HEK293T (cell line): ENCODE measurements at regions not wholly inside any gene's neighbourhood (a gene's known extent, or its start where the extent isn't known, plus 50 kb on each side); places are given as distances from the start of the nearest gene placed in this dataset.

Experiments
- CTCF ChIA-PET: fragments of 350-600 bp; formaldehyde crosslinking; extraction: SDS; loops from one replicate; lab custom pipeline; 2021; ENCODE audit warnings: antibody characterized with exemption, inconsistent platforms; lab: Yijun Ruan, JAX
- POLR2A ChIA-PET: fragments of 350-600 bp; formaldehyde crosslinking; extraction: SDS; loops from one replicate; lab custom pipeline; 2020; ENCODE audit warnings: antibody characterized with exemption, inconsistent platforms; lab: Yijun Ruan, JAX
- DNase-seq: peaks from one replicate; pipeline ENCODE4 v3.0.0; 2012; ENCODE audit warnings: mixed read lengths; ENCODE audit errors: extremely low spot score
- ARNT ChIP-seq: fragments of 450-650 bp; IDR thresholded peaks from 2 replicates; pipeline ENCODE4 v1.6.1; 2017; ENCODE audit warnings: mild to moderate bottlenecking
- BHLHE40 ChIP-seq: fragments of 450-650 bp; IDR thresholded peaks from 2 replicates; pipeline ENCODE4 v1.6.1; 2016; ENCODE audit warnings: mild to moderate bottlenecking, moderate library complexity, borderline replicate concordance
- CTBP1 ChIP-seq: fragments of 450-650 bp; IDR thresholded peaks from 2 replicates; pipeline ENCODE4 v1.6.1; 2016; ENCODE audit warnings: borderline replicate concordance
- ELF4 ChIP-seq: fragments of 450-650 bp; IDR thresholded peaks from 2 replicates; pipeline ENCODE4 v1.6.1; 2017; ENCODE audit warnings: antibody characterized with exemption
- FOXA1 ChIP-seq: fragments of 450-650 bp; IDR thresholded peaks from 2 replicates; pipeline ENCODE4 v1.6.1; 2016; ENCODE audit warnings: mild to moderate bottlenecking
- FOXK2 ChIP-seq: fragments of 450-650 bp; IDR thresholded peaks from 2 replicates; pipeline ENCODE4 v1.6.1; 2016; ENCODE audit warnings: mild to moderate bottlenecking
- FOXM1 ChIP-seq: fragments of 450-650 bp; IDR thresholded peaks from 2 replicates; pipeline ENCODE4 v1.6.1; 2017; ENCODE audit warnings: mild to moderate bottlenecking, borderline replicate concordance
- HDGF ChIP-seq: fragments of 450-650 bp; IDR thresholded peaks from 2 replicates; pipeline ENCODE4 v1.6.1; 2017; ENCODE audit warnings: antibody characterized with exemption, borderline replicate concordance
- L3MBTL2 ChIP-seq: fragments of 450-650 bp; conservative IDR thresholded peaks from 2 replicates; pipeline ENCODE4 v1.6.1; 2016; ENCODE audit warnings: mild to moderate bottlenecking
- LEF1 ChIP-seq: fragments of 450-650 bp; IDR thresholded peaks from 2 replicates; pipeline ENCODE4 v1.6.1; 2017; ENCODE audit warnings: mild to moderate bottlenecking, borderline replicate concordance
- NFRKB ChIP-seq: fragments of 450-650 bp; IDR thresholded peaks from 2 replicates; pipeline ENCODE4 v1.6.1; 2016; ENCODE audit warnings: mild to moderate bottlenecking, moderate library complexity
- PKNOX1 ChIP-seq: fragments of 450-650 bp; IDR thresholded peaks from 2 replicates; pipeline ENCODE4 v1.6.1; 2016
- SP1 ChIP-seq: fragments of 450-650 bp; IDR thresholded peaks from 2 replicates; pipeline ENCODE4 v1.6.1; 2017
- SUZ12 ChIP-seq: fragments of 450-650 bp; IDR thresholded peaks from 2 replicates; pipeline ENCODE4 v1.6.1; 2016; ENCODE audit warnings: mild to moderate bottlenecking
- TARDBP ChIP-seq: fragments of 450-650 bp; IDR thresholded peaks from 2 replicates; pipeline ENCODE4 v1.6.1; 2016
- ZNF384 ChIP-seq: fragments of 450-650 bp; IDR thresholded peaks from 2 replicates; pipeline ENCODE4 v1.6.1; 2016

GRCh38 chr5:158644301-158644700 is 455.4 kb downstream of the EBF1 start:
- TF ChIP-seq CTBP1 (no peak), HDGF (no peak), BHLHE40 (no peak), TARDBP (no peak), SP1 (no peak), FOXK2 (no peak), ARNT (no peak), FOXM1 (no peak), NFRKB (no peak), PKNOX1 (no peak), ELF4 (no peak), SUZ12 (no peak), FOXA1 (no peak), ZNF384 (no peak), L3MBTL2 (no peak), LEF1 (no peak)
- CTCF ChIA-PET = no interaction called here
- no peak for DNase-seq
- POLR2A ChIA-PET = no interaction called here

- DNase-seq = no peak
- ChIA-PET POLR2A (no interaction called here), CTCF (no interaction called here)
- TF ChIP-seq LEF1 (no peak), FOXM1 (no peak), ARNT (no peak), L3MBTL2 (no peak), ZNF384 (no peak), ELF4 (no peak), BHLHE40 (no peak), SP1 (no peak), HDGF (no peak), FOXA1 (no peak), FOXK2 (no peak), NFRKB (no peak), CTBP1 (no peak)
These were observed 455.9 kb downstream of the EBF1 start for GRCh38 chr5:158643840-158644239.

- CTCF ChIA-PET = no interaction called here
- DNase-seq = no peak
- POLR2A ChIA-PET = no interaction called here
- no peak for TF ChIP-seq LEF1
- no peak for TF ChIP-seq ZNF384
- TF ChIP-seq FOXK2 = no peak
- no peak for TF ChIP-seq L3MBTL2
- TF ChIP-seq SUZ12 = no peak
- no peak for TF ChIP-seq TARDBP
- no peak for TF ChIP-seq NFRKB
- TF ChIP-seq SP1 = no peak
These were observed 456.8 kb downstream of the EBF1 start for GRCh38 chr5:158642879-158643278.

- no peak for DNase-seq
- no peak for TF ChIP-seq BHLHE40
- no peak for TF ChIP-seq ELF4
- TF ChIP-seq SUZ12 = no peak
- TF ChIP-seq CTBP1 = no peak
- no peak for TF ChIP-seq FOXA1
- TF ChIP-seq L3MBTL2 = no peak
- TF ChIP-seq LEF1 = no peak
- no peak for TF ChIP-seq FOXK2
- TF ChIP-seq SP1 = no peak
- no peak for TF ChIP-seq TARDBP
- no peak for TF ChIP-seq ZNF384
- no peak for TF ChIP-seq HDGF
- TF ChIP-seq ARNT = no peak
- TF ChIP-seq NFRKB = no peak
- no peak for TF ChIP-seq FOXM1
- TF ChIP-seq PKNOX1 = no peak
- POLR2A ChIA-PET = no interaction called here
- CTCF ChIA-PET = no interaction called here
These were observed 458.7 kb downstream of the EBF1 start for GRCh38 chr5:158641016-158641415.

GRCh38 chr5:158640593-158640980 is 459.1 kb downstream of the EBF1 start:
- CTCF ChIA-PET = no interaction called here
- peak; percentile 10 for DNase-seq
- no peak for TF ChIP-seq FOXM1
- TF ChIP-seq ZNF384 = no peak
- no peak for TF ChIP-seq LEF1
- no peak for TF ChIP-seq FOXA1
- TF ChIP-seq BHLHE40 = no peak
- no peak for TF ChIP-seq L3MBTL2
- TF ChIP-seq ELF4 = no peak
- TF ChIP-seq PKNOX1 = no peak
- TF ChIP-seq NFRKB = no peak
- no peak for TF ChIP-seq HDGF
- no peak for TF ChIP-seq SUZ12
- TF ChIP-seq CTBP1 = no peak
- no peak for TF ChIP-seq ARNT
- TF ChIP-seq TARDBP = no peak
- TF ChIP-seq FOXK2 = no peak
- TF ChIP-seq SP1 = no peak
- POLR2A ChIA-PET = no interaction called here
